HG03460 (cell line): ENCODE measurements at regions not wholly inside any gene's neighbourhood (a gene's known extent, or its start where the extent isn't known, plus 50 kb on each side); places are given as distances from the start of the nearest gene placed in this dataset.
"Not testable (repeated sequence)": the region's sequence is repeated elsewhere in the genome, so short reads cannot be mapped to it uniquely, and the experiment has no call there.

Source experiments
- ATAC-seq: cut with Tn5 transposase; IDR thresholded peaks from one replicate; pipeline ENCODE4 v1.9.1; 2021; ENCODE audit not compliant: unreplicated experiment

DNA sequence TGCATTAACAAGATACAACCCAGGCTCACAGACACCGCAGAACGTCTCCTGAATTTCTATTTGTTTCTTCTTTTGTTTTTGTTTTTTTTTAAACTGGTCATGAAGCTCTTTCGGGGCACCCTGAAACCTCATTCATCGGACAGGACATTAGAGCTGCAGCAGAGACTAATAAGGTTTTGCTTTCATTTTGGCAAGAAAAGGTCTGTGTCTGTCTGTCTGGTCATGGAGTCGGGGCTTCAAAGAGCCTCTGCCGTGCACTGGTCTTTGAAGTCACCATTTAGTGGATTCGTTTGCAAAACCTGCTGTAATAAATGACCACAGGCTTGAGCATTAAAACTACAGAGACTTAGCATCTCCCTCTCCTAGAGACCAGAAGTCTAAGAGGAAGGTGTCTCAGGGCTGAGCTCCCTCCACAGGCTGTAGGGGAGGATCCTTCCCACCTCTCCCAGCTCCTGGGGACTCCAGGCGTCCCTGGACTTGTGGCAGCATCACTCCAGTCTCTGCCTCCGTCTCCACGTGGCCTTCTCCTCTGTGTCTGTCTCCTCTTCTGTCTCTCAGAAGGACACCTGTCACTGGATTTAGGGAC lies 247.5 kb downstream of the CRLF2 start:
- no peak for ATAC-seq

DNA sequence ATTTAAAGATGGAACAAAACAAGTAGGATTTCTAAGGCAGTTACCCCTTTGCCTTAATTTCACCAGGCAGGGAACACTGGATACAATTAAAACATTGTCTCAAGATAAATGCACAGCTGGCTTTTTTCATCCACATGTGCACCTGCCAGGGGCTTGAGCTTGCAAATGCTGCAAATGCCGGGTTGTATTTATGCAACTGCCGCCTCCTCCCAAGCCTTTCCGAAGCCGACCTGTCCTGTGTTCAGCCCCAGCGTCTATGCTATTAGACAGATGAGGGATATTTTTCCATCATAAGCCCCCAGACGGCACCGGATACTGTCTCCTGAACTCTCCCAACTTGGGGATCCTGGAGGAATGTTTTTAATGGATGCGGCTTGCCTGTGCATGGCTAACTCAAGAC lies 251.6 kb downstream of the CRLF2 start:
- ATAC-seq = no peak

DNA sequence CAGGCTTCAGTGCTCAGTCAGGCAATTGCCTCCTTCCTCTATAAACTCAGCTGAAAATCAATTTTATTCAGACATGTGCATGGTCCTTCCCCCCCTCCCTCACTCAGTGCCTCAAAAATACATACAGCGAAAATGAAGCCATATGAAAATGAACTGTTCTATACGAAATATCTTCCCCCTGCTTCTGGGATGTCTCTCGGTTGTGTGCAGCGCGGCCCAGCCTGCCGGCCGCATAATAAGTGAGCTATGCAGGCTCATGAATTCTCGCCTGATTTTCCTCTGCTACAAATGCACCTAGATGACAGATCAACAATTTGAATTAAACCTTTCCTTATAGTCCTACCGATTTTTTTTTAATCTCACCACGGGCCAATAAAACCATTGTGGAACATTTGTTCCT lies 252.9 kb downstream of the CRLF2 start:
- ATAC-seq = no peak

DNA sequence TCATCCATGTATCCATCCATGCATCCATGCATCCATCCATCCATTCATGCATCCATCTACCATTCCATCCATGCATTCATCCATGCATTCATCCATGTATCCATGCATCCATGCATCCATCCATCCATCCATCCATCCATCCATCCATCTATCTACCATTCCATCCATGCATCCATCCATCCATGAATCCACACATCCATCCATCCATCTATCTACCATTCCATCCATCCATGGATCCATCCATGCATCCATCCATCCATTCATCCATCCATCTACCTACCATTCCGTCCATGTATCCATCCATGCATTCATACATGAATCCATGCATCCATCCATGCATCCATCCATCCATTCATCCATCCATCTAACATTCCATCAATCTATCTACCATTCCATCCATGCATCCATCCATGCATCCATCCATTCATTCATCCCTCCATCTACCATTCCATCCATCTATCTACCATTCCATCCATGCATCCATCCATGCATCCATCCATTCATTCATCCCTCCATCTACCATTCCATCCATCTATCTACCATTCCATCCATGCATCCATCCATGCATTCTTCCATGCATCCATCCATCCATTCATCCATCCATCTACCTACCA lies 257.2 kb downstream of the CRLF2 start:
- not testable (repeated sequence) for ATAC-seq

DNA sequence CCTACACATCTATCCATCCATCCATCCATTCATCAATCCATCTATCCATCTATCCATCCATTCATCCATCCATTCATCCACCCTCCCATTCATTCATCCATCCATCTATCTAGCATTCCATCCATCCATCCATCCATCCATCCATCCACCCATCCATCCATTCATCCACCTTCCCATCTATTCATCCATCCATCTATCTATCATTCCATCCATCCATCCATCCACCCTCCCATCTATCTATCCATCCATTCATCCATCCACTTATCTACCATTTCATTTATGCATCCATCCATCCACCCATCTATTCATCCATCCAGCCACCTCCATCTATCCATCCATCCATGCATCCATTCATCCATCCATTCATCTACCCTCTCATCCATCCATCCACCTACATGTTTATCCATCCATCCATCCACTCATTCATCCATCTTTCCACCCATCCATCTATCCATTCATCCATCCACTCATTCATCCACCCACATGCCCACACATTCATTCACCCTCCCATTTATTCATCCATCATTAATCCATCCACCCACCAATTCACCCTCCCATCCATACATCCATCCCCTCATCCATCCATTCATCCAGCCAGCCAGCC lies 258.5 kb downstream of the CRLF2 start:
- no peak for ATAC-seq

DNA sequence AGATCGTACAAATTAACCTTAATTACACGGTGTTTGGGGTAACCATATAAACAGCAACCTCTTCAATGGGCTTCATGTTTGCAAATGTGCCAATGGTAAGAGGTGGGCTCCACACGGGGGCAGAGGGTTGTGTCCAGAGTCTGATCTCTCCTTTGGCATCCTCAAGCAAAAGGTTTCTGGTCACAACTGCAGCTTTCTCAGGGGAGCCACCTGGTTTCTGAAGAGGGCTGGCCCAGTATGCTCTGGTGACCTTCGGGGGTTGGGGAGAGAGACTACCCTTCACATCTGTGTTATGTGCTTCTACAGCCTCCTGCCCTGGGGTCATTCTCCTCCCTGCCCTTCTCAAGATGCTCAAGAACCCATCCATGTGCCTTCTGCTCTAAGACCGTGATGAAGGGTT lies 259.6 kb downstream of the CRLF2 start:
- ATAC-seq = no peak

DNA sequence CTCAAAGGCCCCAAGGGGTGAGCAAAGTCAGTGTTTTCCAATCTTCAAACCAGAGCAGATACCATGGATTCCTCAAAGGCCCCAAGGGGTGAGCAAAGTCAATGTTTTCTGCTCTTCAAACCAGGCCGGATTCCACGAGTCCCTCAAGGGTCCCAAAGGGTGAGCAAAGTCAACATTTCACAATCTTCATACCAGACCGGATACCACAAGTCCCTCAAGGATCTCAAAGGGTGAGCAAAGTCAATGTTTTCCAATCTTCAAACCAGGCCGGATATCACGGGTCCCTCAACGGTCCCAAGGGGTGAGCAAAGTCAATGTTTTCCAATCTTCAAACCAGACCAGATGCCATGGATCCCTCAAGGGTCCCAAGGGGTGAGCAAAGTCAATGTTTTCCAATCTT lies 265.2 kb downstream of the CRLF2 start:
- not testable (repeated sequence) for ATAC-seq

DNA sequence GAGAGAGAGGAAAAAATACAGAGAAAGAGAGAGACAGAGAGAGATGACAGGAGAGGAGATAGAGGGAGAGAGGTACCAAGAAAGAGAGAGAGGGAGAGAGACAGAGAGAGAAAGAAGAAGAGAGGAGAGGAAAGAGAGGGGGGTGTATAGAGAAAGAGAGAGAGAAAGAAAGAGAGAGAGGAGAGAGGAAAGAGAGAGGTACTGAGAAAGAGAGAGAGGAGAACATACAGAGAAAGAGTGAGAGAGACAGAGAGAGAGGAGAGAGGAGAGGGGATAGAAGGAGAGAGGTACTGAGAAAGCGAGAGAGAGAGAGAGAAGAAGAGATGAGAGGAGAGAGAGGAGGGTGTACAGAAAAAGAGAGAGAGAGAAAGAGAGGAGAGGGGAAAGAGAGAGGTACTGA lies 269.4 kb downstream of the CRLF2 start:
- no peak for ATAC-seq

DNA sequence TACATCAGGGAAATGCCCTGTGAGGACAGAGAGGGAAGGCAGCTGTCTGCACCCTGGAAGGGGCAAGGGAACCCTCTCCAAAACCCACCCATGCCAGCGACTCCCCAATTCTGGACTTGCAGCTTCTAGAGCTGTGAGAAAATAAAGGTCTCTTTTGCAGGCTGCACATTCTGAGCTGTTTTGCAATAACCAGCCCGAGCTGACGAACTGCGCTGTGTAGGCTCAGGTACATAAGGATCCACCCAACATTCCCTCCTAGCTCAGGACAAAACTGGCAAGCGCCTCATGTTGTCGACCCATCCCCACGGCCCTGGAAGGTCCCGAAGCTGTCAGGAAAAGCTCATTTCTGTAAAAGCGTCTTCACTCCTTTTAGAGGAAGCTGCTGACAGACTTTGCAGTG lies 271.8 kb downstream of the CRLF2 start:
- no peak for ATAC-seq

DNA sequence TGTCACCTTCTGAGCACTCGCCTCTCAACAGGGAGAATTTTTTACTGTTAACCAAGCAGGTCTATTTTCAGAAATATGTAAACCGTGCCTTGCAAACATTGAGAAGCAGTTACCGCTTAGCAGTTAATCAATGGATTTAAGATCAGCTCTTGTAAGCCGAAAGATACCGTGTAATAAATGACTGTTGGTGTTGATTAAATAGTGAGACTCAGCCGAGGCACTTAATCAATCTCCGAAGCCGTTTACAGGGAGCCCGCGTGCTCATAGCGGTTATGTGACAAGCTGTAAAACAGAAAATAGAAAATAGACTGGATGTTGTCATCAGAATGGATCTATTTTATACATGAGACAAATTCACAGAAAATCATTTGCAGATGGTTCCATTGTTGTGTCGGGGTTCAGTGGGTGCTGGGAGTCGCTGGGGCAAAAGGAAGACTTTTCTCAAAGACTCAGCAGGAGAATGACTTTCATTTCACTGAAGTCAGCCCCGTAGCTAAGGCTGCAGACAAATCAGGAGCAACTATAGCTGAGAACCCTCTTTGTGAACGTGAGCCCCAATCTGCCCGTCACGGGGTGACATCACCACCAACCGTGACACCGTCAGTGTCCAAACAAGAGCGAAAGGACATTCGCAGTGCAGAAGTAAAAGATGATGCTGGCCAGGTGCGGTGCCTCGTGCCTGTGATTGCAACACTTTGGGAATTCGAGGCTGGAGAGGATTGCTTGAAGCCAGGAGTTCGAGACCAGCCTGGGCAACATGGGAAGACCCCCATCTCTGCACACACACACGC lies 275.3 kb downstream of the CRLF2 start:
- ATAC-seq = no peak

DNA sequence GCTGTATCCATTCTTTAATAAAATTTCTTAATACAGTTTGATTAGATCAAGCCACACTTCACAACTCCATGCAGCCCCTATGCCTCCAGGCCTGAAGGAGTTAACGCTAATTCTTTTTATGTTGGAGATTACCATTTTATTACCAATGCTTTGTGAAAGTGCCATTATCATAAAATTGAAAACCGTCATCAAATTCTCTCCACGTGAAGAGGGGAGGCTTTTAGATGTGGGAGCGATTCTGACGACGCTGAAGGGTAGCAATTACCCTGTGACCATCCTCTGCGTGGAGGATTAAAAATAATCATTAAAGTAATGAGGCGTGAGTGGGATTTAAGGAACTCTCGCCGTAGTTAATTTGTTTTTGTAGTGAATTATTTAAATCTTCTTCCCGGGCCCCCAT lies 278.8 kb downstream of the CRLF2 start:
- no peak for ATAC-seq

DNA sequence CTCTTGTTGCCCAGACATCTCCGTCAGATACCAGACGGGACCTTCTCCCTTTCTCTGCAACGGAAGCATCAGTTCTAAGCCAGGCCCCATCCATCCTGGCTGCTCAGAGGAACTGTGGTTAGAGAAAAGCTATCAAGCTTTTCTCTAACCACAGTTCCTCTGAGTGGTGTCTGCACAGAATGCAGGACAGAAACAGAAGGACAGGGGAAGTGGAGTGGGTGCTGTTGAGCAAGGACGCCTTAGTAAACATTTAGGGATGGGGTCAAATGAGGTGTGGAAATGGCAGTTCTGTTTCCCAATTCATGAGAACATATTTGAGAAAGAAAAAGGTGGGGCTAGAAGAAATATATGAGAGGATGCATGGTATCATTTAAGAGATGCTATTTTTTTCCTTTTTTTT lies 283.8 kb downstream of the CRLF2 start:
- no peak for ATAC-seq

DNA sequence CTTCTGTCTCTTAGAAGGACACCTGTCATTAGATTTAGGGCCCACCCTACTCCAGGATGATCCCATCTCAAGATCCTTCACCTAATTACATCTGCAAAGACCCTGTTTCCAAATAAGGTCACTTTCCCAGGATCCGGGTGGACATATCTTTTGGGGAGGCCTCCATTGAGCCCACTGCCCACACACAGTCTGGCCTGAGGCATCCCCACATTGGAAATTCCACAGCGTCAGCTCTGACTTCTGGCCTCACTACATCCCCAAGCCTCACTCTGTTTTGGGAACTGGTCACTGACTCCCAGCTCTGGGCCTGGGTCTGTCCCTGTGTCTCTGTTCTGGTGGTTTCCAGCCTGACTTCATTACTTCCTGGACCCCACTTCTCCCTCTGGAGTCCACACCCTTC lies 285.5 kb downstream of the CRLF2 start:
- no peak for ATAC-seq

DNA sequence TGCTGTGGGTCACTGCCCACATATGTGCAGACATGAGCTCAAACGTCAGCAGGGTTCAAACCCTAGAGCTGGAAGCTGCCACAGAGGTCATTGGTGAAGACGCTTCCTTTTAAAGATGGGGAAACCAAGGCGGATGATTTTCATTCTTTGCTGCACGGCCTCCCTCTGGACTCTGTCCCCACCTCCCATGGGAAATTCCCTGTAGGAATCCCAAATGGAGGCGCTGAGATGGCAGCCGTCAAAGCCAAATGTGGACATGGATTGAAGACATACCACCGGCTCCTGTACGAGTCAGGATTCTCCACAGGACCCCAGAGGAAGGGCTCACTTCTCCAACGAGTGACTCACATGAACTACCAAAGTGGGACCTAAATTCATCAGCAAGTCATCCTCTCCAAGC lies 286.4 kb downstream of the CRLF2 start:
- ATAC-seq = no peak

DNA sequence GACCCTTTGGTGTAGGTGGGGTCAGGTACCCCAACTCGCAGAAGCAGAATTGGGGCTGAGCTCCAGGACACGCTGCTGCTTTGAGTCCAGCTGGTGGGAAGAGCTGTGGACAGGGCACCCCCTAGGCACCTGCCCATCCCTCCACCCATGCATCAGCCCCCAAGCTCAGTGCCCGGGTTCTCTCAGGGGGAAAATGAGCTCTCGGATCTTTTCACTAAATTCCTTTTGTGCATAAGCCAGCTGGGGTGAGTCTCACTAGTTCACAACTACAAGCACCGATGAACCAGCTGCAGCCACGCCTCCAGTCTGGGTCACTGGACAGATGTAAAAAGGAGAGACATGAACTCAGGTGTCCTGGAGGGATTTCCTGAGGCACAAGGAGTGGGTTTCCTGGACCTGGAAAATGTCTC lies 286.8 kb downstream of the CRLF2 start:
- no peak for ATAC-seq

DNA sequence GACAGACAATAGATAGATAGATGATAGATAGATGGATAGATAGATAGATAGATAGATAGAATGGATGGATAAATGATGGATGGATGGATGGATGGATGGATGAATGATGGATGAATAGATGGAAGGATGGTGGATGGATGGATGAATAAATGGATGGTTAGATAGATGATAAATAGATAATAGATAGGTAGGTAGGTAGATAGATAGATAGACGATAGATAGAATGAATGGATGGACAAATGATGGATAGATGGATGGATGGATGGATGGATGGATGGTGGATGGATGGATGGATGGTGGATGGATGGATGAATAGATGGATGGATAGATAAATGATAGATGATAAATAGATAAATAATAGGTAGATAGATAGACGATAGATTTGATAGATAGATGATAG lies 287.4 kb downstream of the CRLF2 start:
- no peak for ATAC-seq

DNA sequence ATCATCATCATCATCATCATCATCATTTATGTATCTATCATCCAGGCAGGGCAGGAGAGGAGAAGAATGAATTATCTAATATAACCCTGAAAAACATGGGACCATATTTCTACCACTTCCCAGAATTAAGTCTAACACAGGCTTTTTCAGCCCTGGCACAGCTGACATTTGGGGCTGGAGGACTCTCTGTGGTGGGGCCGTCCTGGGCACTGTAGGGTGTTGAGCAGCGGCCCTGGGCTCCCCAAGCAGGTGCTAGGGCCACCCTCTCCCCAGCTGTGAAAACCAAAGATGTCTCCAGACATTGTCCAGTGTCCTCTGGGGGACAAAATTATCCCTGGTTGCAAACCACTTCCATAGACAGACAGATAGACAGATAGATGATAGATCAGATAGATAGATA lies 288.4 kb downstream of the CRLF2 start:
- ATAC-seq = no peak

DNA sequence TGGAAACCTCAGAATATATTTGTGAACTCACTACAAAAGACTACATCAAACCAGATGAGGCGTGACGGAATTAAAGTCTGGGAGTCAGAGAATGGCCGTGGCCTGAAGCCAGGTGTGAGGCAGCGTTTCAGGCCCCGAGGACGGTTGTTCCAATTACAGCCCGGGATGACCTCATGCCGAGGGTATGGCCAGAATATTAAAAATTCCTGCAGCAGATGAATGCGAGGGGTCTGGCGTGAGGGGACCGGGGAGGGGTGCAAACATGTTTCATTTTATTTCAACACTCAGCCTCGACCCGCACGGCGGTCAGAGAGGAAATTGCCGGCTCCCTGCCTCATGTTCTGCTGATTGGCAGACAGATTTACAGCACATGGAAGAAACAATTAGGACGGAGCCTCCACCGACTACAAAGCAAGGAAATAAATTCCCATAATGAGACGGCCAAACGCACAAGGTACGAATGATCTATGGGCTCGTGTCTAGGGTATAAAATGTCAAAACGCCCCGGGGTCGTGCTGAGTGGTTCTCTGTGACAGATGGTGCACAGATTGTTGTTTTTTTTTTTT lies 289.7 kb downstream of the SHOX start:
- ATAC-seq = no peak

DNA sequence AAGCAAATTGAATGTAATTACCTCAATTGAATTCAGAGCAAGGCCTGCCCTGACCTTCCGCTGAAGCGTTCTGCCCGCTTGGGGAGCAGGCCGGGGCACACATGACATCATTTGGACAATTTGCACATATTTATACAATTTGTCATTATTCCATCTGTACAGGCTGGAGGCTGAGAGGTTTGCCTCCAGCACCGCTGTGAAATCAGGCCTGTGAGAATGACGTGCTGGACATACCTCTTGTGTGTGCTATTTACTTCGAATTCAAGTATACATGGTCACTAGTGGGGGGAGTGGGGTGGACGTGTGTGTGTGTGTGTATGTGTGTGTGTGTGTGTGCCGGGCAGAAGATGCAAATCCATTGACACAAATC lies 285.6 kb downstream of the SHOX start:
- no peak for ATAC-seq

DNA sequence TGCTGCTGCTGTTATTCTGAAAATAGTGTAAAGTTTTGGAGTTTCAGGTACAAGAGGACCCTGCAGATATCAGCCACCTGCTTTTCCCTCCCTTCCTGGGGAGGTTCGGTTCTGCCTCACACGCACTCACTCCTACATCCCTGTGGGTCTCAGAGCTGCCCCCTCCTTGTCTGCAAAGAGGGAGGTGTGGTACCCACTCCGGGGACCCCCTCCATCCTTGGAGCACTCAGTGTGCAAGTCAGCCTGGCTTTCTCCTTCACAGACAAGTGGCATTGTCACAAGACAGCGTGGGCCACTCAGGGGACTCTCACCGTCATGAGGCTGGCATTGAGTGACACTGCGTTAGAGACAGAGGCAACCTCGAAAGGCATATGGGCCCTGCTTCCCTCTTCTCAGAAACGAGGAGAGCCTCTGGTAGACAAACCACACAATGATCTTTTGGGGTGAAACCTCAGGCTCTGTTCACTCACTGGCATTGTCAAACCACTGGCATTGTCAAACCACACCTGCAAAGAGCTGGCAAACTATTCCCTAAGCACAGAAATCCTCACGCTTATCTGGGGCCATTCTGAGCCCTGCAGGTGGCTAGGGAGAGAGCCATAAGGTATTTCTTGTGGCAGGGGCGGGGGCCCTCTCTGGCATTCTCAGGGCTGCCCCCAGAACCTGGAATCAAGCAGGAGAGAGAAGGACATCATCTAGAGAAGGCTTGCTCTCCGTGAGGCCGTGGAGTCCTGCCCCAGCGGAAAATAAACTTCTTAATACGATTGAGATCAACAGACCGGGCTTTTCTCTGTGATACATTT lies 285.0 kb downstream of the SHOX start:
- no peak for ATAC-seq

DNA sequence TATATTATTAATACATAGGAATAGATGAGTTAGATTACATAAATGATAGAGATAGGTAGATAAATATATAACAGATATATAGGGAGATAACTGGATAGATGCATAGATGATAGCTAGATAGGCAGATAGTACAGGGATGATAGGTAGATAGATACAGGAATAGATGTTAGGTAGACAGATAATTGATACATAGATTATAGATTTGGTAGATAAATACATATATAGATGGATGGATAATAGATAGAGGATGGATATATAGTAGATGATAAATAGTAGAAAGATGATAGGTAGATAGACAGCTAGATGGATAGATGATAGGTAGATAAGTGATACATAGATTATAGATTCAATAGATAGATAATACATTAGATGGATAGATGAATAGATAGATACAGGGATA lies 283.6 kb downstream of the SHOX start:
- ATAC-seq = no peak
